ENCODE measurements at regions not wholly inside any gene's neighbourhood (a gene's known extent, or its start where the extent isn't known, plus 50 kb on each side); places are given as distances from the start of the nearest gene placed in this dataset.

GRCh38 chr10:30117812-30118501 is 58.6 kb upstream of the JCAD start:
- DNase-seq (ENCODE audit: low spot score) = no peak

- no peak for DNase-seq (ENCODE audit: low spot score)
Observed at GRCh38 chr10:30116041-30116491, 56.7 kb upstream of the JCAD start.

GRCh38 chr10:30115626-30115940 is 56.2 kb upstream of the JCAD start:
- DNase-seq (ENCODE audit: low spot score) = no peak

- no peak for DNase-seq (ENCODE audit: low spot score)
Observed at GRCh38 chr10:30114881-30115625, 55.7 kb upstream of the JCAD start.

- DNase-seq (ENCODE audit: low spot score) = no peak
Observed at GRCh38 chr10:30114401-30114800, 55.0 kb upstream of the JCAD start.

- no peak for DNase-seq (ENCODE audit: low spot score)
Observed at GRCh38 chr10:30111340-30112022, 52.1 kb upstream of the JCAD start.
